A673 (cell line): ENCODE measurements at regions not wholly inside any gene's neighbourhood (a gene's known extent, or its start where the extent isn't known, plus 50 kb on each side); places are given as distances from the start of the nearest gene placed in this dataset.

Experiments
- CTCF ChIP-seq: fragments of 300-800, 200-600 bp; sonication (generic); conservative IDR thresholded peaks from 2 replicates; pipeline ENCODE4 v1.5.1; 2017; ENCODE audit warnings: low read depth, mild to moderate bottlenecking, antibody characterized with exemption, low read length, moderate library complexity, mixed read lengths
- EZH2 ChIP-seq: fragments of 200-600 bp; sonication (generic); IDR thresholded peaks from 2 replicates; pipeline ENCODE4 v1.6.1; 2017; ENCODE audit warnings: borderline replicate concordance, low read depth, mild to moderate bottlenecking, mixed read lengths, antibody characterized with exemption, low read length; ENCODE audit not compliant: poor library complexity, severe bottlenecking

DNA sequence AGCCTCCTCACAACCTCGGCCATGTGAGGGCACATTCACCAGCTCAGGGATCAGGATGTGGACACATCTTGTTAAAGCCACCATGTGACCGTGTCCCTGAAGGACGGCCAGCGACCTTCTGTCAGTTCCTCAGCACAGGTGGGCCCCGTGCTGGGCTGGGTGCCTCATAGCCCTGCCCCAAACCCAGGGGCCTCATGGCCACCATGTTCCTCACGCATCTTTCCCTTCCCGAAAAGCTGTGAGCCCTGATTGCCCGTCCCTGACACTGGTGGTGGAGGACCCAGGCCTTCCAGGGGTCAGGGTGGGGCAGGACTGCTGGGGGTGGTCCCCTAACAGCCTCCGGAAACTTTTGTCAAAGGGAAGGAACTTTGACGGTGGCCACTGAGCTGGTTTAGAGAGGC is 60.1 kb upstream of the ADRA2C start:
- TF ChIP-seq CTCF (no peak), EZH2 (no peak)
